ENCODE measurements at regions not wholly inside any gene's neighbourhood (a gene's known extent, or its start where the extent isn't known, plus 50 kb on each side); places are given as distances from the start of the nearest gene placed in this dataset.

- no peak overlapping the region for H3K27ac ChIP-seq (replicated peaks; ENCODE audit: low read length)
- no peak overlapping the region for H3K18ac ChIP-seq (ENCODE audit: low read length)
- H3K4me3 ChIP-seq (ENCODE audit: low read length in 2 of 2) = no peak overlapping the region
- no peak overlapping the region for H3K14ac ChIP-seq (ENCODE audit: low read length)
- H3K23ac ChIP-seq (ENCODE audit: low read depth, low read length, poor library complexity) = no peak overlapping the region
- no peaks in the 10 kb centered on the region for H3K36me3 ChIP-seq (replicated peaks in 1 of 2; ENCODE audit: control insufficient read depth in 2 of 2, insufficient read depth in 2 of 2, low read length in 2 of 2)
- peaks cover 0 to 3% of the 10 kb centered on the region in 2 donors for H3K9me3 ChIP-seq (replicated peaks in 1 of 2; ENCODE audit: control insufficient read depth in 2 of 2, insufficient read depth in 1 of 2, low read depth in 1 of 2, low read length in 2 of 2)
- H3K4me1 ChIP-seq (ENCODE audit: control insufficient read depth in 2 of 2, insufficient read depth in 1 of 2, low read depth in 1 of 2, low read length in 2 of 2) = peaks cover 3 to 9% of the 10 kb centered on the region in 2 donors
- peak overlapping the region; percentile 90 for H2AFZ ChIP-seq (ENCODE audit: low read length)
- no peak for DNase-seq (ENCODE audit: low spot score)
- no peak overlapping the region for H2BK15ac ChIP-seq (ENCODE audit: low read length)
- H4K8ac ChIP-seq (ENCODE audit: low read depth, low read length) = no peak overlapping the region
- H3K27me3 ChIP-seq (ENCODE audit: control insufficient read depth in 3 of 3, insufficient read depth in 3 of 3, low read depth in 1 of 3, low read length in 3 of 3) = no peaks in the 10 kb centered on the region
- H3K4ac ChIP-seq (ENCODE audit: low read length) = no peak overlapping the region
- no peak overlapping the region for H2BK120ac ChIP-seq (ENCODE audit: low read depth, low read length)
- H2AK5ac ChIP-seq (ENCODE audit: low read depth, low read length) = no peak overlapping the region
- WGBS, 2 donors (ENCODE audit: extremely low coverage in 2 of 2, insufficient read length in 2 of 2, insufficient replicate concordance in 1 of 2) = no CpG with 5 or more reads among the region's 17 CpGs
- no peak overlapping the region for H4K91ac ChIP-seq (ENCODE audit: low read depth, low read length, poor library complexity)
- no peak overlapping the region for H2BK12ac ChIP-seq (ENCODE audit: low read length)
- no peak overlapping the region for H3K9ac ChIP-seq (ENCODE audit: low read depth, low read length, poor library complexity)
- H3K79me1 ChIP-seq (ENCODE audit: low read depth, low read length) = no peaks in the 10 kb centered on the region
- H3K4me2 ChIP-seq (ENCODE audit: insufficient read depth, low read length, poor library complexity, severe bottlenecking) = no peak overlapping the region
- H2BK5ac ChIP-seq (ENCODE audit: low read length) = no peak overlapping the region
Measured at GRCh38 chr10:30219971-30220751, 128.9 kb downstream of the MTPAP start.

GRCh38 chr10:30216821-30217220 lies 132.3 kb downstream of the MTPAP start:
- H3K14ac ChIP-seq (ENCODE audit: low read length) = no peak overlapping the region
- H2BK15ac ChIP-seq (ENCODE audit: low read length) = no peak overlapping the region

GRCh38 chr10:30215623-30216022 lies 133.5 kb downstream of the MTPAP start:
- Histone ChIP-seq H3K9me3 (replicated peaks in 1 of 2; ENCODE audit: control insufficient read depth in 2 of 2, insufficient read depth in 1 of 2, low read depth in 1 of 2, low read length in 2 of 2) (peaks cover 0 to 3% of the 10 kb centered on the region in 2 donors), H3K4ac (ENCODE audit: low read length) (no peak overlapping the region), H3K14ac (ENCODE audit: low read length) (no peak overlapping the region), H4K8ac (ENCODE audit: low read depth, low read length) (no peak overlapping the region), H3K79me1 (ENCODE audit: low read depth, low read length) (no peaks in the 10 kb centered on the region), H3K27me3 (ENCODE audit: control insufficient read depth in 3 of 3, insufficient read depth in 3 of 3, low read depth in 1 of 3, low read length in 3 of 3) (no peaks in the 10 kb centered on the region), H3K36me3 (replicated peaks in 1 of 2; ENCODE audit: control insufficient read depth in 2 of 2, insufficient read depth in 2 of 2, low read length in 2 of 2) (no peaks in the 10 kb centered on the region), H2BK15ac (ENCODE audit: low read length) (no peak overlapping the region), H3K18ac (ENCODE audit: low read length) (no peak overlapping the region), H2AK5ac (ENCODE audit: low read depth, low read length) (no peak overlapping the region), H4K91ac (ENCODE audit: low read depth, low read length, poor library complexity) (no peak overlapping the region), H2AFZ (ENCODE audit: low read length) (peak overlapping the region; percentile 87), H2BK5ac (ENCODE audit: low read length) (no peak overlapping the region), H3K4me2 (ENCODE audit: insufficient read depth, low read length, poor library complexity, severe bottlenecking) (no peak overlapping the region), H2BK120ac (ENCODE audit: low read depth, low read length) (no peak overlapping the region), H3K23ac (ENCODE audit: low read depth, low read length, poor library complexity) (no peak overlapping the region), H3K9ac (ENCODE audit: low read depth, low read length, poor library complexity) (no peak overlapping the region), H3K27ac (replicated peaks; ENCODE audit: low read length) (no peak overlapping the region), H3K4me3 (ENCODE audit: low read length in 2 of 2) (no peak overlapping the region), H2BK12ac (ENCODE audit: low read length) (no peak overlapping the region), H3K4me1 (ENCODE audit: control insufficient read depth in 2 of 2, insufficient read depth in 1 of 2, low read depth in 1 of 2, low read length in 2 of 2) (peaks cover 3 to 9% of the 10 kb centered on the region in 2 donors)
- DNase-seq (ENCODE audit: low spot score) = no peak
- no CpG with 5 or more reads among the region's 8 CpGs for WGBS, 2 donors (ENCODE audit: extremely low coverage in 2 of 2, insufficient read length in 2 of 2, insufficient replicate concordance in 1 of 2)

More at GRCh38 chr10:30216821-30217220, 132.3 kb downstream of the MTPAP start:
- no peak for DNase-seq (ENCODE audit: low spot score)
- Histone ChIP-seq H3K4me1 (ENCODE audit: control insufficient read depth in 2 of 2, insufficient read depth in 1 of 2, low read depth in 1 of 2, low read length in 2 of 2) (peaks cover 3 to 9% of the 10 kb centered on the region in 2 donors), H2AFZ (ENCODE audit: low read length) (no peak overlapping the region), H3K9ac (ENCODE audit: low read depth, low read length, poor library complexity) (no peak overlapping the region), H2AK5ac (ENCODE audit: low read depth, low read length) (no peak overlapping the region), H3K4me3 (ENCODE audit: low read length in 2 of 2) (no peak overlapping the region), H2BK5ac (ENCODE audit: low read length) (no peak overlapping the region), H3K9me3 (replicated peaks in 1 of 2; ENCODE audit: control insufficient read depth in 2 of 2, insufficient read depth in 1 of 2, low read depth in 1 of 2, low read length in 2 of 2) (peaks cover 0 to 3% of the 10 kb centered on the region in 2 donors), H3K36me3 (replicated peaks in 1 of 2; ENCODE audit: control insufficient read depth in 2 of 2, insufficient read depth in 2 of 2, low read length in 2 of 2) (no peaks in the 10 kb centered on the region), H2BK120ac (ENCODE audit: low read depth, low read length) (no peak overlapping the region), H3K27me3 (ENCODE audit: control insufficient read depth in 3 of 3, insufficient read depth in 3 of 3, low read depth in 1 of 3, low read length in 3 of 3) (no peaks in the 10 kb centered on the region), H3K4ac (ENCODE audit: low read length) (no peak overlapping the region), H3K27ac (replicated peaks; ENCODE audit: low read length) (no peak overlapping the region), H3K18ac (ENCODE audit: low read length) (no peak overlapping the region), H4K8ac (ENCODE audit: low read depth, low read length) (no peak overlapping the region), H3K23ac (ENCODE audit: low read depth, low read length, poor library complexity) (no peak overlapping the region), H2BK12ac (ENCODE audit: low read length) (no peak overlapping the region), H4K91ac (ENCODE audit: low read depth, low read length, poor library complexity) (no peak overlapping the region), H3K79me1 (ENCODE audit: low read depth, low read length) (no peaks in the 10 kb centered on the region), H3K4me2 (ENCODE audit: insufficient read depth, low read length, poor library complexity, severe bottlenecking) (no peak overlapping the region)
- no CpG with 5 or more reads among the region's 4 CpGs for WGBS, 2 donors (ENCODE audit: extremely low coverage in 2 of 2, insufficient read length in 2 of 2, insufficient replicate concordance in 1 of 2)

- Histone ChIP-seq H3K4me2 (ENCODE audit: insufficient read depth, low read length, poor library complexity, severe bottlenecking) (no peak overlapping the region), H3K23ac (ENCODE audit: low read depth, low read length, poor library complexity) (no peak overlapping the region), H3K14ac (ENCODE audit: low read length) (no peak overlapping the region), H2BK12ac (ENCODE audit: low read length) (no peak overlapping the region), H3K9ac (ENCODE audit: low read depth, low read length, poor library complexity) (no peak overlapping the region), H3K27ac (replicated peaks; ENCODE audit: low read length) (no peak overlapping the region), H3K4me3 (ENCODE audit: low read length in 2 of 2) (no peak overlapping the region), H4K91ac (ENCODE audit: low read depth, low read length, poor library complexity) (no peak overlapping the region), H3K36me3 (replicated peaks in 1 of 2; ENCODE audit: control insufficient read depth in 2 of 2, insufficient read depth in 2 of 2, low read length in 2 of 2) (no peaks in the 10 kb centered on the region), H2AK5ac (ENCODE audit: low read depth, low read length) (no peak overlapping the region), H3K27me3 (ENCODE audit: control insufficient read depth in 3 of 3, insufficient read depth in 3 of 3, low read depth in 1 of 3, low read length in 3 of 3) (no peaks in the 10 kb centered on the region), H3K18ac (ENCODE audit: low read length) (no peak overlapping the region), H3K9me3 (replicated peaks in 1 of 2; ENCODE audit: control insufficient read depth in 2 of 2, insufficient read depth in 1 of 2, low read depth in 1 of 2, low read length in 2 of 2) (peaks cover 0 to 3% of the 10 kb centered on the region in 2 donors), H2AFZ (ENCODE audit: low read length) (peak overlapping the region; percentile 87), H4K8ac (ENCODE audit: low read depth, low read length) (no peak overlapping the region), H3K4me1 (ENCODE audit: control insufficient read depth in 2 of 2, insufficient read depth in 1 of 2, low read depth in 1 of 2, low read length in 2 of 2) (peaks cover 3 to 6% of the 10 kb centered on the region in 2 donors), H2BK5ac (ENCODE audit: low read length) (no peak overlapping the region), H2BK15ac (ENCODE audit: low read length) (no peak overlapping the region), H3K4ac (ENCODE audit: low read length) (no peak overlapping the region), H3K79me1 (ENCODE audit: low read depth, low read length) (no peaks in the 10 kb centered on the region), H2BK120ac (ENCODE audit: low read depth, low read length) (no peak overlapping the region)
- no CpG with 5 or more reads among the region's 2 CpGs for WGBS, 2 donors (ENCODE audit: extremely low coverage in 2 of 2, insufficient read length in 2 of 2, insufficient replicate concordance in 1 of 2)
- DNase-seq (ENCODE audit: low spot score) = no peak
Measured at GRCh38 chr10:30215141-30215540, 133.9 kb downstream of the MTPAP start.

All from neuronal stem cell (in vitro differentiated cells).